Activated naive CD8-positive, alpha-beta T cell treated with anti-CD3 and anti-CD28 coated beads, Interleukin-2, amount 50 U/mL, for 24 hours (primary cell): ENCODE measurements at regions not wholly inside any gene's neighbourhood (a gene's known extent, or its start where the extent isn't known, plus 50 kb on each side); places are given as distances from the start of the nearest gene placed in this dataset.
"Not testable (repeated sequence)": the region's sequence is repeated elsewhere in the genome, so short reads cannot be mapped to it uniquely, and the experiment has no call there.

ENCODE experiments used
- ATAC-seq: fragments of 150-1000 bp; cut with Tn5 transposase; one replicate; pipeline ENCODE4 v1.10.0; 2021
- DNase-seq: peaks from one replicate; pipeline ENCODE4 v3.0.0; 2021
- H3K27ac Mint-ChIP-seq: one replicate; pipeline ENCODE4 v1.8.0; 2021; ENCODE audit warnings: mild to moderate bottlenecking, mixed read lengths
- H3K27me3 Mint-ChIP-seq: one replicate; pipeline ENCODE4 v1.8.0; 2021; ENCODE audit warnings: mixed read lengths
- H3K36me3 Mint-ChIP-seq: one replicate; pipeline ENCODE4 v1.8.0; 2021; ENCODE audit warnings: low read depth, mixed read lengths
- H3K4me1 Mint-ChIP-seq: one replicate; pipeline ENCODE4 v1.8.0; 2021; ENCODE audit warnings: mixed read lengths
- H3K4me3 Mint-ChIP-seq: one replicate; pipeline ENCODE4 v1.8.0; 2021; ENCODE audit warnings: mild to moderate bottlenecking, moderate library complexity, mixed read lengths
- H3K9me3 Mint-ChIP-seq: one replicate; pipeline ENCODE4 v1.8.0; 2021; ENCODE audit warnings: mixed read lengths

DNA sequence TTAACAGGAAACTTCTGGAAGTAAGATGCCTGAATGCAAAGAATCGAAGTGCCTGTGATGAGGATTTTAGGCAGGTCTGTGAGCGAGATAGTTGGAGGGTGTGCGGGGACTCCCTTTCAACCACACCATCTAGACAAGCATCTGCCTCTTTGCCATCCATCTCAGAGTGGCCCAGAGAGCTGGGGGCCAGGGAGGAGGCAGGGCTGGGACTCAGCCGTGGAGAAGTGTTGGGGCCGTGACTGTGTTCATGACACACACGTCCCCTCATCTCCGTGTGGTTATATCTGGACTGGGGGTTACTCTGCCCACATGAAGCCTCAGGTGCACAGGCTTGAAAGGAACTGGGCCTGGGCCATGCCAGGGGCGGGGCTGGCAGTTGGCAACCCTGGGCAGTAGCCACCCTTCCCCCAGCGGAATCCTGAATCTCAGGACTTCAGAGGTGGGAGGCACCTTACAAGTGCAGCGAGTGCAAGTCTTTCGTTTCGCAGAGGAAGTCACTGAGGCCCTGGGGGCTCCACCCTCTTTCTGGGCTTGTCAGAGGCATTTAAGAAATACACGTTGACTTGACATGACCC is 112.5 kb downstream of the SLC4A3 start:
- Mint-ChIP-seq H3K4me3 (no peak overlapping the region), H3K36me3 (no peaks in the 10 kb centered on the region), H3K4me1 (no peaks in the 10 kb centered on the region), H3K9me3 (no peaks in the 10 kb centered on the region), H3K27me3 (peaks cover 8% of the 10 kb centered on the region), H3K27ac (no peak overlapping the region)
- DNase-seq: no peak
- no peak for ATAC-seq

DNA sequence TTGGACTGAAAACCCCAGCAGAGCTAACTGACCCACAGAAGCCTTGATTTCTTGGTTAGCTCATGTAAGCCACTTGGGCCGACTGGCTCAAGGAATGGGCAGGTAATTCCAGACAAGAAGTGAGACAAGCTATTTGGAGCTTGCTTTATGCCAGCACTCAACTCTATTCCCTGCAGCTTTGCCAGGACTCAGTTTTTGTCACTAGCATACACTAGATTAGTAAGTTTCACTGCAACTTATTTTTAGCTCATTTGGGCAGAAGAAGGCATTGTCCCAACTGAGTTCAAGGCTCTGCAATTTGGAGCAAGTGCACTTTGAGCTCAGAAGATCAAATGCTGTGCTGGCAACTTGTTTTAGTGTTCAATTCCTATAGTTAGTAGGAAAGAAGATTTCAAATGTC is 116.1 kb downstream of the SLC4A3 start:
- H3K4me3 Mint-ChIP-seq: no peak overlapping the region
- H3K4me1 Mint-ChIP-seq: no peaks in the 10 kb centered on the region
- H3K36me3 Mint-ChIP-seq: no peaks in the 10 kb centered on the region
- no peak for ATAC-seq
- H3K9me3 Mint-ChIP-seq: no peaks in the 10 kb centered on the region
- H3K27ac Mint-ChIP-seq: no peak overlapping the region
- DNase-seq: no peak
- peaks cover 4% of the 10 kb centered on the region for H3K27me3 Mint-ChIP-seq

DNA sequence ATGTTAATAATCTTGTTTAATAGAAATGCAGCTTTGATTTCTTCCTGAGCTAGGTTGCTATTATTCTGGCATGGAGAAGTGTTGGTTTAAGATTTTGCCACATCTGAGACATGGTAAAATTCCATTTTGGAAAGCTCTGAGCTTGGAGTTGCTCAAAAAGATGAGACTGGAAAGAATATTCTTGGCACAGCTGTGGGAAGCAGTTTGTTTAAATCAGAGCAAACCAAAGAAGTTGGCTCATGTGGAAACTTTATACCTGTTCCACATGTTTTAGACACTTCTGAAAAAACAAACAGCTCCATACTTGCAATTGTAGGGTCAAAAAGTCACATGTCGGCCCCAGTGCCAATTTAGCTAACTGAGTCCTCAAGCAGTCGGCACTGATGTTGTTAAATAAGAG is 116.6 kb downstream of the SLC4A3 start:
- Mint-ChIP-seq H3K27ac (no peak overlapping the region), H3K9me3 (no peaks in the 10 kb centered on the region), H3K36me3 (no peaks in the 10 kb centered on the region), H3K4me1 (no peaks in the 10 kb centered on the region), H3K4me3 (no peak overlapping the region), H3K27me3 (peaks cover 3% of the 10 kb centered on the region)
- ATAC-seq: no peak
- DNase-seq: no peak

DNA sequence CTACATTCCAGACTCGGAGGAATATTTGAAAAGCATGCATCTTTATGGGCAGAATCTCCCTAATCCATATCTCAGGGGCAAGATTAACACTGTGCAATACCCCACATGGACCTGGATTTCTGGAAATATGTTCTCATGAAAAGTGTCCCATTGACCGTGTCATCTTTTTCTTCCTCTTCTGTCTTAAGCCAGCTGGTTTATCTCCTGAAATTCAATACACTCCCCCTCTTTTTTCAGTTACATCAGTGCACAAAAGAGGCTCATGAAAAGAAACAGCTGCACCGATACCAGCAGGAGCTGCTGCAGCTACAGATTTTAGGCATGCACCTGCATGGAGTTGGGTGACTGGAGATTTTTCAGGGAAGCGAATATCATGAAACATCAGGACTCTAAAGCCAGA is 117.2 kb downstream of the SLC4A3 start:
- Mint-ChIP-seq H3K27ac (no peak overlapping the region), H3K36me3 (no peaks in the 10 kb centered on the region), H3K4me3 (no peak overlapping the region), H3K9me3 (no peaks in the 10 kb centered on the region), H3K27me3 (peaks cover under 1% of the 10 kb centered on the region), H3K4me1 (no peaks in the 10 kb centered on the region)
- ATAC-seq (no peak), DNase-seq (no peak)

DNA sequence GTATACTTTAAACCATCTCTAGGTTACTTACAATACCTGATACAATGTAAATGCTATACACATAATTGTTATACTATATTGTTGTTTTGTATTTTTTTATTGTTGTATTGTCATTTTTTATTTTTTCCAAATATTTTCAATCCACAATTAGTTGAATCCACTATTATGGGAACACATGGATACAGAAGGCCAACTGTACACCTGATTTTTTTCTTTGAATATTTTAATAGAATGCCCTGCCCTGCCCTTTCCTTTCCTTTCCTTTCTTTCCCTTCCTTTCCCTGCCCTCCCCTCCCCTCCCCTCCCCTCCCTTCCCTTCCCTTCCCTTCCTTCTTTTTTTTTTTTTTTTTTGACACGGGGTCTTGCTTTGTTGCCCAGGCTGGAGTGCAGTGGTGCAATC is 120.2 kb downstream of the SLC4A3 start:
- no peak for ATAC-seq
- no peak overlapping the region for H3K27ac Mint-ChIP-seq
- no peak overlapping the region for H3K4me3 Mint-ChIP-seq
- H3K36me3 Mint-ChIP-seq: no peaks in the 10 kb centered on the region
- peaks cover 2% of the 10 kb centered on the region for H3K27me3 Mint-ChIP-seq
- DNase-seq: no peak
- no peaks in the 10 kb centered on the region for H3K9me3 Mint-ChIP-seq
- H3K4me1 Mint-ChIP-seq: no peaks in the 10 kb centered on the region

DNA sequence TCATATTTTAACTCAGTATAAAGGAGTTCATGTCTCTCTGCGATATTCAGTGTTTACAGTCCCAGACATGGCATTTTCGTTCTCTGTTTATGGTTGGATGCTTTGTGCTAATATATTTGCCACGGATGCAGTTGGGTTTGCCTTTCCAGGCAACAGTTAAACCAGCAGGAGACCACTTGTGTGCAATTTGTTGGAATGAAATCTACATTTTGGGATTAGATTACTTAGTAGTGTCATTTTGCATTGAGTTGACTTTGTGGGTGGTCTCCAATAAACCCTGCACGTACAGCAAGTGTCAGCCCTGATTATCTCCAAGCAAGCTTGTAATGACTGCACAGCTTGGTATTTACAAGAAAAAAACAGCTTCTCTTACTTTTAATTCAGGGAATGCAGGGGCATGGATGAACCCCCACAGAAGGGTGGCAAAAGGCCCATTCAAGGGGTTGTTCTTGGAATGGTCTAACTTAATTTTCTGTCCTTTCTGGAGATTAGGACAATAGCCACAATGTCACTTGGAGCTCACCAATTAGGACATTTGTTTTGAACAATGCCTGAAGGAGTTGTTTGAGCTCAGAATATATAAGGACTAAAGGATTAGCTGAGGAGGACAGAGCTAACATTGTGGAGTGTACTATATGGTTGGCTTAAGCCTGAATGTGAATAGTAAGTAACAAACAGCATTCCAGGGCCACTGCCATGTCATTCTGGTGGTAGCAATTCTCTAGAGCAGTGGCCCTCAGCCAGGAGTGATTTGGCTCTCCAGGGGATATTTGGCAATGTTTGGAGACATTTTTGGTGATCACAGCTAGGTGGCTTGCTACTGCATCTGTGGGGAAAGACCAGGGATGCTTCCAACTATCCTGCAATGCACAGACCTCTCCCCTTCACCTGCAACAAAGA is 121.5 kb downstream of the SLC4A3 start:
- no peaks in the 10 kb centered on the region for H3K36me3 Mint-ChIP-seq
- peaks cover 2% of the 10 kb centered on the region for H3K27me3 Mint-ChIP-seq
- DNase-seq (no peak), ATAC-seq (no peak)
- no peak overlapping the region for H3K27ac Mint-ChIP-seq
- H3K9me3 Mint-ChIP-seq: no peaks in the 10 kb centered on the region
- H3K4me1 Mint-ChIP-seq: no peaks in the 10 kb centered on the region
- no peak overlapping the region for H3K4me3 Mint-ChIP-seq

DNA sequence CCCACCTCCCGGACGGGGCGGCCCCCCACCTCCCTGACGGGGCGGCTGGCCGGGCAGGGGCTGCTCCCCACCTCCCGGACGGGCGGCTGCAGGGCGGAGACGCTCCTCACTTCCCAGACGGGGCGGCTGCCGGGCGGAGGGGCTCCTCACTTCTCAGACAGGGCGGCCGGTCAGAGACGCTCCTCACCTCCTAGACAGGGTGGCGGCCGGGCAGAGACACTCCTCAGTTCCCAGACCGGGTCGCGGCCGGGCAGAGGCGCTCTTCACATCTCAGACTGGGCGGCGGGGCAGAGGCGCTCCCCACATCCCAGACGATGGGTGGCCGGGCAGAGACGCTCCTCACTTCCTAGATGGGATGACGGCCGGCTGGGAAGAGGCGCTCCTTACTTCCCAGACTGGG is 123.7 kb downstream of the SLC4A3 start:
- not testable (repeated sequence) for H3K27ac Mint-ChIP-seq, H3K4me1 Mint-ChIP-seq, ATAC-seq, H3K27me3 Mint-ChIP-seq, H3K36me3 Mint-ChIP-seq, H3K9me3 Mint-ChIP-seq, DNase-seq, H3K4me3 Mint-ChIP-seq

DNA sequence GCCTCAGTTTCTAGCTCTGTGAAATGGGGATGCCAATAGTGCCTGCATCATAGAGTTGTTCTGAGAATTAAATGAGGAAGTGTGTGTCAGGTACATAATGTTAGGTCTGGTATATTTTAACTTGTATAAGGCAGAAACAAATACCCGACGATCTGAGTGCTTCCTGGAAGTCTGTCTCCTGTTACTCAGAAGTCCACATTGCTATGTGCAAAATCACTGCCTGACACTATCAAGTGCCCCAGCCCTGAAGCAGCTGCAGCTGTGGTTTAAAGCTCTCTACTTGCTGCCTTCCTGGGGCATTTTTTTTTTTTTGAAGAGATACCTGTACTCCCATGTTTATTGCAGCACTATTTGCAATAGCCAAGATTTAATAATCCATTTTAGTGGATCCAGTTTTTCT is 125.3 kb downstream of the SLC4A3 start:
- no peak overlapping the region for H3K4me3 Mint-ChIP-seq
- peaks cover 2% of the 10 kb centered on the region for H3K27me3 Mint-ChIP-seq
- H3K27ac Mint-ChIP-seq: no peak overlapping the region
- H3K4me1 Mint-ChIP-seq: no peaks in the 10 kb centered on the region
- DNase-seq (no peak), ATAC-seq (no peak)
- no peaks in the 10 kb centered on the region for H3K36me3 Mint-ChIP-seq
- H3K9me3 Mint-ChIP-seq: peaks cover 7% of the 10 kb centered on the region

DNA sequence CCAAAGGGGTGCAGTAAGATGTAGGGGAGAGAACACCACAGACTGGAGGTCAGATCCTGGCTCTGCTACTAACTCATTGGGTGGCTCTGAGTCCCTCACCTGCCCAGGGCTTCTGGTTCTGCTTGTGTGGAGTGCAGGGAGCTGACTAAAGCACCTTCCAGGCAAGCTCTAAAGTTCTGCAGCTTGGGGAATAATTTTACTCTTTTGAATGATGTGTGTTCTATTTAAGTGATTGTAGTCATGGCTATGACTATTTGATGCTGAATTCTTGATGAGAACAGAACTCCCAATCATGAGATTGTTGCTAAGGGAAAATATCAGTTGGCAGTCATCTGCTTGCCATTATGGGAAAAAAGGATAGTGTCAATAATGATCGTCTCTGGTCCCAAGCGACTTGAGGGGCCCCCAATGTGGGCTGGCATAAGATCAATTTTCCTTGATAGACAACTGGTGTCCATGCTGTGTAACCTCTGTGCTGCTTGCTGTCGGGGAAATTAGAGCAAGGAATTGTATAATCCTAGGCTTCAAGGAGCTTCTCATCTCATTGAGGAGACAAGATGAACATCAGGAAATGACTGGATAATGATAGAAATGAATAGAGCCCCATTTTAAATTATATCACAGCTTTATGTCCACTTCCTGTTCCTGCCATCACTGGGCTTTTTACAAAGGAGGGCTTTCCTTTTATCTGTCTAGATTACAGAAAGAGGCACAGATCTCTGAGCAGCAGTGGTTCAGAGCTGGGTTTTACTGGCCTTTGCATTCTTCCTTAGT is 131.7 kb downstream of the SLC4A3 start:
- H3K4me3 Mint-ChIP-seq: no peak overlapping the region
- H3K36me3 Mint-ChIP-seq: no peaks in the 10 kb centered on the region
- ATAC-seq: no peak
- H3K4me1 Mint-ChIP-seq: no peaks in the 10 kb centered on the region
- no peaks in the 10 kb centered on the region for H3K27me3 Mint-ChIP-seq
- H3K9me3 Mint-ChIP-seq: peaks cover 6% of the 10 kb centered on the region
- no peak overlapping the region for H3K27ac Mint-ChIP-seq
- DNase-seq: no peak

DNA sequence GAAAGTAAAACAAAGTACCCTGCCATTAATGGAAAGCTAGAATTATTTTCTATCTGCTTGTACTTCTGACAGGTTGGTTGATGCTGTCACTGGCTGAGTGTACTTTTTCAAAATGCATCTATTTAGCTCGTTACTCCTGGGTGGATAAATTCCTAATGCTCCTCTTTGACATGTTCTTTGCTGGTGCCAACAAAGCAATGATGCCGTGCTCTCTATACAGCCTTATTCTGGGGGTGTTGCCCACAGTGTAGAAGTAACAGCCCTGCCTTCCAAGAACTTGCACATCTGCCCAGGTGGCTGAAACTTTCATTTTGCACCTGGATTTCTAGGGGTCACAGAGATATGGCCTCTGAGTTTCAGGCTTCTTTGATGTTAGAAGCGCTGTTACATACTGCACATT is 132.4 kb downstream of the SLC4A3 start:
- H3K36me3 Mint-ChIP-seq: no peaks in the 10 kb centered on the region
- no peaks in the 10 kb centered on the region for H3K4me1 Mint-ChIP-seq
- H3K27me3 Mint-ChIP-seq: no peaks in the 10 kb centered on the region
- H3K4me3 Mint-ChIP-seq: no peak overlapping the region
- DNase-seq (no peak), ATAC-seq (no peak)
- no peak overlapping the region for H3K27ac Mint-ChIP-seq
- H3K9me3 Mint-ChIP-seq: no peaks in the 10 kb centered on the region

DNA sequence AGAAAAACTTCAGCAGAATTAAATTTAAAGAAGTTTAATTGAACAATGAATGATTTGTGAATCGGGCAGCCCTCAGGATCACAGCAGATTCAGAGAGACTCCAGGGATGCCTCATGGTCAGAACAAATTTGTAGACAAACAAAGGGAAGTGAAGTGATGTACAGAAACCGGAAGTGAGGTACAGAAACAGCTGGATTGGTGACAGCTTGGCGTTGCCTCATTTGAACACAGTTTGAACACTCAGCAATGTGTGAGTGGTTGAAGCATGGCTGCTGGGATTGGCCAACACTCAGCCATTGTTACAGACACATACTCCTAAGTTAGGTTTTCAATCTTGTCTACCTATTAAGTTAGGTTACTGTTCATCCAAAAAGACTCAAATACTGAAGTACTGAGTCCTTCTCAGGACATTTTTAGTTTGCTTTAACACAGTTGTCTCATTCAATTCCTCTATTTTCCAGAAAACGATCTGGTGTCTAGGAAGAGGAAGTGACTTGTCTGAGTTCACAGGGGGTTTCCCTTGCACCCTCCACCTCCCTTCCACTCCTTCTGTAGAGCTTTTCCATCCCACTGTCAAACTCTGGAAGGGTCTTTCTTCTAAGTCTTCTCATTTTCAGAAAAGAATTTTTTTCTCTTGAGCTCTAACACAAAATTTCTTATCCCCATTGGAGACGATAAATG is 137.9 kb downstream of the SLC4A3 start:
- Mint-ChIP-seq H3K27me3 (peaks cover 3% of the 10 kb centered on the region), H3K9me3 (peaks cover 5% of the 10 kb centered on the region), H3K27ac (no peak overlapping the region), H3K36me3 (no peaks in the 10 kb centered on the region), H3K4me3 (no peak overlapping the region), H3K4me1 (no peaks in the 10 kb centered on the region)
- ATAC-seq (no peak), DNase-seq (no peak)

DNA sequence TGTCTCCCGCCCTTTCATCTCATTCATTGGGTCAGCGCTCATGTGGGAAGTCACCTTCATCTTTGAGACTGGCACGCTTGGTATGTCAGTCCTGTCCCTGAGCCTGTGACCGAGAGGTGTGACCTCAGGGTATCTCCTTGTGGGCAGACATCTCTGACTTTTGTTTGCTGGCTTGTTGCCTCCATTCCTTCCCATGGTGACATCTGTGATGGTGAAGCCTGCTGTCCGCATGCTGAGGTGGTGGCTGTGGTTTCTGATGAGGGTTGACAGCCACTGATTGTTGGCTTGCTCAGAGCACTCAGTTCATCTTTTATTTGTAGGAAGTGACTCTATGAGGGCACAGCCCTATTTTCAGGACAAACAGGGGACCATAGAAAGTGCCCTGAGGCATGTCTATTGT is 139.2 kb downstream of the SLC4A3 start:
- no peaks in the 10 kb centered on the region for H3K4me1 Mint-ChIP-seq
- peaks cover 3% of the 10 kb centered on the region for H3K27me3 Mint-ChIP-seq
- no peaks in the 10 kb centered on the region for H3K36me3 Mint-ChIP-seq
- no peak overlapping the region for H3K4me3 Mint-ChIP-seq
- peaks cover 7% of the 10 kb centered on the region for H3K9me3 Mint-ChIP-seq
- no peak for DNase-seq
- ATAC-seq: no peak
- H3K27ac Mint-ChIP-seq: no peak overlapping the region

DNA sequence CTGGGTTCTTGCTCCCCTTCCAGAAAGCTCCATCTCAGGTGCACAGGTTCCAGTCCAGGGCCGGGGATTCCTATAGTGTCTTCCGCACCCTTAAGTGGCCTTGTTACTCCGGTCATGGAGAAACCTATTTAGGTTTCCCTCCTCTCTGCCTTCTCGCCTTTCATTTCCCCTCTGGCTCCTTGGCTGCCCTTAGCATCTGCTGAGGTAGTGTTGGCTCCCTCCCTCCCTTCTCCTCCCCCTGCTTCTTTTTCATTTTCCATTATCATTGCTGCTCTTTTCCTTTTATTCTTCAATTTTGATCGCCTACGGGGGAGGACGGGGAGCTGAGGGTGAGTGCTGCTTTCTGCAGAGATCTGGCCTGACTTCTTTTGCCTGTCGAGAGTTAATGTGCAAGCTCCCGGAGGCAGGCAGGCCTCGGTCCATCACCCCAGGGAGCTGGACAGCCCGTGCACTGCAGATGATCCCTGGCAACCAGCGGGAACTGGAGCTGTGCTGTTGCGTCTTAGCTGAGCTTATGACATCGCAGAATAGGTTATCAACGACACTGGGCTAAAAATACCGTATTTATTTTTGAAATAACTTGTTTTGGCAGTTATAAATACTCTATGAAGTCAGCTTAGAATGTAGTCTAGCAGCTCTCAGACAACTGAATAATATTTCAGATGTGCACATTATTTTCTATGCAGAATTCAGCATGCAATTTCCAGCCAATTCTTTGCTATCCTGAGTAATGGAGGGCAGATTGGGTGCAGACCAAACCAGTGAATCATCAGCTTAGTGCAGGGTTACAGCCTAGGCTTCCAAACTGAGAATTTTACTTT is 141.9 kb downstream of the SLC4A3 start:
- Mint-ChIP-seq H3K4me3 (no peak overlapping the region), H3K9me3 (peaks cover 7% of the 10 kb centered on the region), H3K36me3 (no peaks in the 10 kb centered on the region), H3K27me3 (peaks cover 3% of the 10 kb centered on the region), H3K27ac (no peak overlapping the region), H3K4me1 (no peaks in the 10 kb centered on the region)
- DNase-seq (no peak), ATAC-seq (no peak)

DNA sequence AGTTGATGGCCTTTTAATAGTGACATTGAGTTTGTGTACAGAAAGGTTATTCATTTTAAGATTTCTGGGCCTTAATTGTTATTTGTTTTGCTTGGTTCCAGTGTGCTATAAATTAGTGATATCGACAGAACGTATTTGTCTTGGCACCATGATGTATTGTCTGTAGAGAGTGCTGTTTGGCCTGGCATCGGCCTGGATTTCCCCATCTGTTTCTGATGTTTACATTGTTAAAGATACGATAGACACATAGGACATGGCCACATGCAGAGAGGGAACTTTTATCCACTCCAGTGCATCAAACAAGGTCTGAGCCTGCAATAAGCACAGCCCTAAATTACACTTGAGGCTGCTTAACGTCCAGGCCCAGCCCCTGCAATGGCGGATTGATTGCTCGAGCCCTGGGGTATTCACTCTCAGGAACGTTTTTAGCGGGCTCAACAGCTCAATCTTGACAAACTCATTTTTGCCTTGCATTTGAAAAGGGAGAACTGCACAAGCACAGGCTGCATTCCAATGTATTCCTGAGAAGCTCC is 144.7 kb downstream of the SLC4A3 start:
- Mint-ChIP-seq H3K9me3 (peaks cover 7% of the 10 kb centered on the region), H3K4me3 (no peak overlapping the region), H3K4me1 (no peaks in the 10 kb centered on the region), H3K27ac (no peak overlapping the region), H3K27me3 (peaks cover 3% of the 10 kb centered on the region), H3K36me3 (no peaks in the 10 kb centered on the region)
- ATAC-seq: no peak
- DNase-seq: no peak
